ENCODE measurements at regions not wholly inside any gene's neighbourhood (a gene's known extent, or its start where the extent isn't known, plus 50 kb on each side); places are given as distances from the start of the nearest gene placed in this dataset.
"Not testable (repeated sequence)": the region's sequence is repeated elsewhere in the genome, so short reads cannot be mapped to it uniquely, and the experiment has no call there.

- DNase-seq (ENCODE audit: low spot score) = peak; percentile 14
These were observed 1367.4 kb upstream of the ACVR2A start for GRCh38 chr2:146477383-146477782.

DNA sequence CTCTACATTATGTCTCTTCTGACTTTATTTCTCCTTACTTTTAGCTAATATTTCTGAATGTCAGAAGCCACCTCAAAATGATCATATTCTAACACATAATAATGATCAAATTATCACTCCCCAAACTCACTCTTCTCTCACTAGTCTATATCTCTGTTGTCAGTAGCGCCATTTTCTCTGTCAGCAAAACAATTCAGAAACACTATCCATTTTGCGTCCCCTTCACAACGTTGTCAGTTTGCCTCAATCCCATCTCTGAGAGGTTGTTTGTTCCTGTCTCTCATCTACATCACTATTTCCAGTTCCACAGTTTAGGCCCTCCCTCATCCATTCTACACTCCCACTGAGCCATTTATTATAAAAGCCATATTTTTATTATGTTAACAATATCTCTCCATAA lies 1376.3 kb upstream of the ACVR2A start:
- no peak for DNase-seq (ENCODE audit: low spot score)

GRCh38 chr2:146467425-146467824 lies 1377.4 kb upstream of the ACVR2A start:
- DNase-seq (ENCODE audit: low spot score) = no peak

DNA sequence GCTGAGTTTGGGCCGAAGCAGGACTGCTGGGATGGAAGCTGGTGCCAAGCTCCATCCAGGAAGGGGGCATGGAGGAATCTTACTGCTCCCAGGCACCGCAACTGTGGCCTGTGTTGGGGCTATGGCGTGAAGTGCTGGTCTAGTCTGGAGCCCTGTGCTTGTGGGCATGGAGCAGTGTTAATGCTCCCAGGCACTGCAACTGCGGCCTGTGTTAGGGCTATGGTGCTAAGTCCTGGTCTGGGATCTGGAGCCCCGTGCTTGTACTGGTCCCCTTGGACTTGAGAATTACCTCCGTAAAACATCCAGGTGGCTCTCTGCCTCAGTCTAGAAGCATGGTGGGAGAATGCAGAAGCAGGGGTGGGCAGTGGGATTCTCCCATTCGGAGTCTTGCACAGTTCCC lies 1379.4 kb upstream of the ACVR2A start:
- no peak for DNase-seq (ENCODE audit: low spot score)

DNA sequence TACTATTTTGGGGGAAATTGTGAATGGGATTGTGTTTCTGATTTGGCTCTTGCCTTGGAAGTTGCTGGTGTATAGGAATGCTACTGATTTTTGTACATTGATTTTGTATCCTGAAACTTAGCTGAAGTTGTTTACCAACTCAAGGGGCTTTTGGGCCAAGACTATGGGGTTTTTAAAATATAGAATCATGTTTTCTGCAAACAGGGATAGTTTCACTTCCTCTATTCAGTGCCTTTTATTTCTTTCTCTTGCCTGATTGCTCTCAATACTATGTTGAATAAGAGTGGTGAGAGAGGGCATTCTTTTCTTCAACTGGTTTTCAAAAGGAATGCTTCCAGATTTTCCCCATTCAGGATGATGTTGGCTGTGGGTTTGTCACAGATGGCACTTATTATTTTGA lies 1383.8 kb upstream of the ACVR2A start:
- DNase-seq (ENCODE audit: low spot score) = no peak

GRCh38 chr2:146458585-146458984 lies 1386.2 kb upstream of the ACVR2A start:
- DNase-seq (ENCODE audit: low spot score) = no peak

- DNase-seq (ENCODE audit: low spot score) = no peak
These were observed 1387.6 kb upstream of the ACVR2A start for GRCh38 chr2:146457221-146457620.

- DNase-seq (ENCODE audit: low spot score) = no peak
These were observed 1389.5 kb upstream of the ACVR2A start for GRCh38 chr2:146455325-146455724.

GRCh38 chr2:146451972-146452371 lies 1392.9 kb upstream of the ACVR2A start:
- DNase-seq (ENCODE audit: low spot score) = no peak

- no peak for DNase-seq (ENCODE audit: low spot score)
These were observed 1394.7 kb upstream of the ACVR2A start for GRCh38 chr2:146450131-146450530.

DNA sequence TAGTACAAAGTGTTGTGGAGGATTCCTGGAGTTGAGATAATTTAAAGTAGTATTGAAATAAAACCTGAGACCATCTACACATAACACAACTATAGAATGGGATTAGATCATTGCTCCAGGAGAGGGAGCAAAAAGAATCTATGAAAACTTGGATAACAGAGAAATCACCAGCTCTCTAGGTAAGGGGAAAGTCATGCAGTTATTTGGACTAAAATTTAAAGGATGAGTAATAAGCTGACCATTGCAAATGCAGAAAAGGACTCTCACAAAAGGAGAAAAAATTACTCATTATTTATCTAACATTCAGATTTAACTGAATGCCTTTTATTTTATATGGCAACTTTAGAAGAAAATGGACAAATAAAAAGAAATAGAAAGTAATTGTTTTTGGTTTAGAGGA lies 1399.8 kb upstream of the ACVR2A start:
- no peak for DNase-seq (ENCODE audit: low spot score)

- no peak for DNase-seq (ENCODE audit: low spot score)
These were observed 1400.7 kb upstream of the ACVR2A start for GRCh38 chr2:146444085-146444484.

- no peak for DNase-seq (ENCODE audit: low spot score)
These were observed 1406.6 kb upstream of the ACVR2A start for GRCh38 chr2:146438246-146438645.

DNA sequence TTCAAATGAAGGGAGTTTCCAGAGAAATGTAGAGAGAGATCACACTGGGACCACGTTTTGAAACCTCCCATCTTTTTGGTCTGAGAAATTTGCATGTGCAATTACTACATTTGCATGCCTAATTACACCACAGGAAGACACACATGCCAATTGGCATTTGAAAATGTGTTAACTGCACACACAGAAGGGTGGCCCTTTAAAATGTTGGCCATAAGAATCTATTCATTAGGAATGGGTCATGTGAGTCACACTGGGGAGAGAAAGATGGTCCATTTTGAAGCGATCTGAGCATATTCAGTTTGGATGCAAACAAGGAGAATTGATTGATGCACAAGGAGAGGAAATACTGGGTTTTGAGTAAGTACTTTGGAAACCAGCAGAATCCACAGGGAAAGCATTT lies 1407.1 kb upstream of the ACVR2A start:
- no peak for DNase-seq (ENCODE audit: low spot score)

DNA sequence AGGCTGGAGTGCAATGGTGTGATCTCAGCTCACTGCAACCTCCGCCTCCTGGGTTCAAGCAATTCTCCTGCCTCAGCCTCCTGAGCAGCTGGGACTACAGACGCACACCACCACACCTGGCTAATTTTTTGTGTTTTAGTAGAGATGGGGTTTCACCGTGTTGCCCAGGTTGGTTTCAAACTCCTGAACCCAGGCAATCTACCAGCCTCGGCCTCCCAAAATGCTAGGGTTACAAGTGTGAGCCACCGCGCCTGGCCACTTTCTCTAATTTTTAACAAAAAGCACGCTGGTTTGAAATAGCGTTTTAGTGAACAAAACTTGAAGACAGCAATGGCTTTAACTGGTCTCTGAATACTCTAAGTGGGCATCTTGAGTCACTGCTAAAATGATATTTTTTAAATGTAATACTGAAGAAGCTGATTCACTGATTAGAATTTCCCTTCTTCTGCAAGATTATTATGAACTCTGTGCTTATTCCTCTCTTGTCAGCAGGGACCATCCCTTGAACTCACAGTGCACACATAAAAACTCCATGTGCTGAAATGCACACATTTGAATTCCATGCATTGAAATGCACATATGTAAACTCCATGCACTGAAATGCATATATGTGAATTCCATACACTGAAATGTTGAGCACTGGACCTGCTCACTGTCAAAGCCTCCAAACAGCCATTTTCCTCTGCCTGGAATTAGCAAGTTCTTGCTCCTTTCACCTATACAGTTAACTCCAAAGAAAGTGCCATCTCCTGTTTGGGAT lies 1411.5 kb upstream of the ACVR2A start:
- DNase-seq (ENCODE audit: low spot score) = no peak

DNA sequence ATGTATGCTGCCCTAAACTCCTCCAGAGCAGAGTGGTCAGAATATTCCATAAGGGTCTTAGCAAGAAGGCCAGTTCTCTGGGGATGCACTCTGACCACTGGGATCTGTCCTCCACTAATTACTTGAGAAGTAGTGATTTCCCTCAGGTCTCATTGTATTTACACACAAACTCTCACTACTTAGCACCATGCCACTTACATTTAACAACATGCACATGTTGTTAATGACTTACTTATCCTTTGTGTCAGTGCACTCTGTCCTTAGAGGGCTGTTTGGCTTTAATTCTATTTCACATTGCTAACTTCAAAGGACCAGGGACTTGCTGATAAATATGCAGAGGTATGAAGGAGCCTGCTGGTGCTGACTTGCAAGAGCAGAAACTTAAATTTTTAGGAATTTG lies 1415.5 kb upstream of the ACVR2A start:
- DNase-seq (ENCODE audit: low spot score) = no peak

- no peak for DNase-seq (ENCODE audit: low spot score)
These were observed 1426.9 kb upstream of the ACVR2A start for GRCh38 chr2:146417942-146418341.

GRCh38 chr2:146415291-146415690 lies 1429.5 kb upstream of the ACVR2A start:
- no peak for DNase-seq (ENCODE audit: low spot score)

- no peak for DNase-seq (ENCODE audit: low spot score)
These were observed 1430.4 kb upstream of the ACVR2A start for GRCh38 chr2:146414456-146414855.

DNA sequence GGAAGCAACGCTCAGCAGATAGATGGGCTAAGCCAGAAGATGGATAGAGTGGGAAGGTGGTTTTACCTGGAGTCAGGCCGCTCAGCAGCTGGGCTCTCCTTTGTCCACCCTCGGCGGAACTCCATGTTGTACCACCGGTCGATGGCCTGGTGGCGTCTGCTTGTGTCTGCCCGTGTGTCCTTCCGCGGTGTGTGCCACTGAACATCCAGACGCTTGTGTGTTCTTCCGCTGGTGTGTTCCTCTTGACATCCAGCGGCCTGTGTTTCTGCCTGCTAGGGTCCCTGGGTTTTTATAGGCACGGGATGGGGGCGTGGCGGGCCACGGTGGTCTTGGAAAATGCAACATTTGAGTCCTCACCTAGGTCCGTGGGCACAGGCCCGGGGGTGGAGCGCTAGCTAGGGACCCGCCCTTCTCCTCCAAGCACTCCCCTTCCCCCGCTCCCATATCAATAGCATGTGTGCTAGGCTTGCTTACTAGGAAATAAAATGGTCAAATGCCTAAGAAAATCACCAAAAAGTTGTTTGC lies 1431.7 kb upstream of the ACVR2A start:
- no peak for DNase-seq (ENCODE audit: low spot score)

DNA sequence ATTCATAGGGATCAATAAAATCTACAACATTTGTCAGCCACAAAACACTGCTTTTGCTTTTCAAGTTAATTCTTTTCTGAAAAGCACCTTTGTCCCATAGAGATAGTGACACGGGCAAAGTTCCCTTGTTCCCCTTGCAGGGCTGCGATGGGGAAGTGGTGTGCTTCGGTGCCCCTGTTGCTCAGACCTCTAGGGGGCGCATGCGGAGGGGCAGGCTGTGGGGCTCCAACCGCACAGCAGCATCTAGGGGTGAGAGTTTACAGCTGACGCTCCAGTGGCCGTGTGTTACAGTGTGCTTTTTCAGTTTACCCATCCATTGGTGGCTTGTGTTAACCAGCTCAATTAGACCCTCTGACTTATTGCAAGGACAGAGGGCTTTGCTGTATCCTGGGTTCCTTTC lies 1432.2 kb upstream of the ACVR2A start:
- no peak for DNase-seq (ENCODE audit: low spot score)

DNA sequence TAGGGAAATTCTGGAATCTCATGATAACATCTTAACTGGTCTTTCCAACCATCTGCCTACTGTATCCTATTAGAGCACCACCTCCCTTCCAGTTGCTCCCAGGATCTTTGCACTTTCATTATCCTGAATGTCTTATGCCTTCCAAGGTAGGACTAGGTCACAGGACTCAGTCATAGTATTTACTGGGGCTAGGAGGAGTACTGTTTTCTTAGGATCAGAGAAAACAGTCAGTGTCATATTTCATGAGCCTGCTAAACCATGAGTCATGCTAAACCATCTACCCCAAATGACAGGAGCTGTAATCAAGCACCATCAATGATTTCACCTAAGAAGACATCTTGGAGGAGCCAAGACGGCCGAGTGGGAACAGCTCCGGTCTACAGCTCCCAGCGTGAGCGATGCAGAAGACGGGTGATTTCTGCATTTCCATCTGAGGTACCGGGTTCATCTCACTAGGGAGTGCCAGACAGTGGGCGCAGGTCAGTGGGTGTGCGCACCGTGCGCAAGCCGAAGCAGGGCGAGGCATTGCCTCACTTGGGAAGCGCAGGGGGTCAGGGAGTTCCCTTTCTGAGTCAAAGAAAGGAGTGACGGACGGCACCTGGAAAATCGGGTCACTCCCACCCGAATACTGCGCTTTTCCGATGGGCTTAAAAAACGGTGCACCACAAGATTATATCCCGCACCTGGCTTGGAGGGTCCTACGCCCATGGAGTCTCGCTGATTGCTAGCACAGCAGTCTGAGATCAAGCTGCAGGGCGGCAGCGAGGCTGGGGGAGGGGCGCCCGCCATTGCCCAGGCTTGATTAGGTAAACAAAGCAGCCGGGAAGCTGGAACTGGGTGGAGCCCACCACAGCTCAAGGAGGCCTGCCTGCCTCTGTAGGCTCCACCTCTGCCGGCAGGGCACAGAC lies 1439.2 kb upstream of the ACVR2A start:
- peak; percentile 9 for DNase-seq (ENCODE audit: low spot score)

DNA sequence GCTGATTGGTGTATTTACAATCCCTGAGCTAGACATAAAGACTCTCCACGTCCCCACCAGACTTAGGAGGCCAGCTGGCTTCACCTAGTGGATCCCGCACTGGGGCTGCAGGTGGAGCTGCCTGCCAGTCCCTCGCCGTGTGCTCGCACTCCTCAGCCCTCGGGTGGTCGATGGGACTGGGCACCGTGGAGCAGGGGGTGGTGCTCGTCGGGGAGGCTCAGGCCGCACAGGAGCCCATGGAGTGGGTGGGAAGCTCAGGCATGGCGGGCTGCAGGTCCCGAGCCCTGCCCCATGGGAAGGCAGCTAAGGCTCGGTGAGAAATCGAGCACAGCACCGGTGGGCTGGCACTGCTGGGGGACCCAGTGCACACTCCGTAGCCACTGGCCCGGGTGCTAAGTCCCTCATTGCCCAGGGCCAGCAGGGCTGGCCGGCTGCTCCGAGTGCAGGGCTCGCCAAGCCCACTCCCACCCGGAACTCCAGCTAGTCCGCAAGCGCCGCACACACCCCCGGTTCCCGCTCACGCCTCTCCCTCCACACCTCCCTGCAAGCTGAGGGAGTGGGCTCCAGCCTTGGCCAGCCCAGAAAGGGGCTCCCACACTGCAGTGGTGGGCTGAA lies 1441.2 kb upstream of the ACVR2A start:
- not testable (repeated sequence) for DNase-seq (ENCODE audit: low spot score)

All from SW480 (cell line).